DMS53 (cell line): ENCODE measurements at regions not wholly inside any gene's neighbourhood (a gene's known extent, or its start where the extent isn't known, plus 50 kb on each side); places are given as distances from the start of the nearest gene placed in this dataset.

Experiments
- DNase-seq: peaks from one replicate; lab custom pipeline; 2025; lab: John Stamatoyannopoulos, UW

GRCh38 chr4:180134091-180134866, 2108.9 kb upstream of the TENM3 start:
- DNase-seq: peak; percentile 15

DNA sequence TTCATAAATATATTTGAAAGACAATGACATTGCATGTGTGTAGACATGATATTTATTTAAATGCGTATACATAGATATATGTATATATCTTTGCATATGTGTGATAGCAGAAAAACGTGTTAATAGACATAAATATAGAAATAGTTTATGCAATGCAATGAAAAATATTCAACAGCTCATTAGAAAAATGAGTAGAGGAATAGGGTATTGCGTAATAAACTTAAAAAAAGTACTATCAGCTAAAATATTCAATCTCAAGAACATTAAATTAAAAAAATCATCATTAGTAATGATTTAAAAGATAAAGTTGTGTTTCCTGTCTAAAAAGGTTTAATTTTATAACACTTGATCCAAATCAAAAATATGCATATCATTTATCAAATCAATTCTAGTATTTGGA, 2101.5 kb upstream of the TENM3 start:
- no peak for DNase-seq

GRCh38 chr4:180148737-180149136, 2094.5 kb upstream of the TENM3 start:
- DNase-seq: no peak

DNA sequence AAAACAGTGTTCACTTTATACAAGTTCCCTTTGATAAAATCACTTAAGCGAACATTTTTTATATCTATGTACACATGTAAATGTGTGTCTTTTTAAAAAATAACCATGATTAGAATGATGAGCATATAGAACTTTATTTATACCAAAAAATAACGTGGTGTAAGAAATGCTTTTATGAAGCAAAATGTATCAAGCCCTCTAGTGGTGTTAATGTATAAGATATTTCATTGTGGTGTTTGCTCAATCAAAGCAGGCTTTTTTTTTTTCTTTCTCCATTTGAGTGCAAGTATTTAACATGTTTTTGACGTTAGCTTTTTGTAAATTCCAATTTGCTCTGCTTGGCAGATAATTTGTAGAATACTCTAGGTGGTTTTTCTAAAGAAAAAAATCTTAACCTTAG, 2092.4 kb upstream of the TENM3 start:
- DNase-seq: peak; percentile 19

- DNase-seq: no peak
Observed at GRCh38 chr4:180152831-180153230, 2090.4 kb upstream of the TENM3 start.

GRCh38 chr4:180153587-180153986, 2089.6 kb upstream of the TENM3 start:
- DNase-seq: no peak

DNA sequence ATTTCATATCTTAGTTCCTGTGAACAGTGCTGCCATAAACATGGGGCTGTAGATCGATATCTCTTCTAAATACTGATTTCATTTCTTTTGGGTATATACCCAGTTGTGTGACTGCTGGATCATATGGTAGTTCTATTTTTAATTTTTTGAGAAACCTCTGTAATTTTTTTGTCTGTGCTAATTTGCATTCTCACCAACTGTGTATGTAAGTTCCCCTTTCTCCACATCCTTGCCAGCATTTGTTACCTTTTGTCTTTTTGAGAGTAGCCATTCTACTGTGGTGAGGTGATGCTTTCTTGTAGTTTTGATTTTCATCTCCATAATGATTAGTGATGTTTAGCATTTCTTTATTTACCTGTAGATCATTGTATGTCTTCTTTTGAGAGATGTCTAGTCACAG, 2086.5 kb upstream of the TENM3 start:
- DNase-seq: no peak

DNA sequence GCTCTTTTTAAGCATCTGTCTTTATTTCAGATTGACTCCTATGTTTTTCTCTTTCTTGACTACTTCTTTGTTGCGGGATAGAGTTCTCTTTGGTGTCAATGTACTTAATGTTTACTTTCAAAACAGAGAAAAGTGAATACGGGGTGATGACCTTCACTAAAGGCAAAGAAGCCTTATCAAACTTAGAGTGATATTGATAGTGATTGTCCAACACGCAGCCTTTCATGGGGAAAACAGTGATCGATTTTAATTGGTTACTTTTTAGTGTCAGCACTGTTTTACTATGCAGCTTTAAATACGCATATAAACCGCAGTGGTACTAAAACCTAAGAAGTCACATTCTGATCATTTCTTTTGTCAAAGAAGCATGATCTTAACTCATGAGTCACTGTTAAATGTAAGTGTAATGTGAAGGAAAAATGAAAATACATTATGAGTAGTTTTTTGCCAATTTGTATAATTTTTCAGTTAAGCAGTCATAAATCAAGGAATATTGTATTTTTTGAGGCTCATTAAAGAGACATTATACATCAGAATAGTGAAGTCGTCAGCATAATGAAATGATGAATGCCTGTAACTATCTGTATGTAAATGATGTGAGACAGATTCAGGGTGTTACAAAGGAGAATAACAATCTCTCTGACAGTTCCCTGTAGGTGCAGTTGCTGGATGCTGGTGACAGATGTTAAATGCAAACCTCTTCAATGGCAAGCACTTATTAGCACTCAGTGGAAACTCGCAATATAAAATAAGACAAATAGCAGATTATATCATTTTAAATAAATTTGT, 2082.8 kb upstream of the TENM3 start:
- no peak for DNase-seq

DNA sequence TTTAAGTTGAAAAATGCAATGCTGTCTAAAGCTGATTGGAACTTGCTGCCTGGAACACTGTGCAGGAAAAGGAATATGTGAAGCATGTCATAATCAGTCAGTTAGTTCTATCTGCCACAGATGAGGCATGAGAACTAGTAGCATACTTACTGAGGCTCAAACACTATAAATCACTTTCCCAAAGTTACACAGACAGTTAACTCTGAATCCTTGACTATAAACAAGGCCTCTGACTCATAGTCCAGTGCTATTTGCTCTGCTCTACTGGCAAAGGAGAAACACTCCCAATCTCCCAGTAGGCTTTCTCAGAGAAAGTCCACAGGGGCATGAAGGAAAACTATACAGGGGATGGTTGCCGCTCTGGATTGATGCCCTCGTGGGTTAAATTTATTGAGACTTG, 2078.4 kb upstream of the TENM3 start:
- DNase-seq: no peak

DNA sequence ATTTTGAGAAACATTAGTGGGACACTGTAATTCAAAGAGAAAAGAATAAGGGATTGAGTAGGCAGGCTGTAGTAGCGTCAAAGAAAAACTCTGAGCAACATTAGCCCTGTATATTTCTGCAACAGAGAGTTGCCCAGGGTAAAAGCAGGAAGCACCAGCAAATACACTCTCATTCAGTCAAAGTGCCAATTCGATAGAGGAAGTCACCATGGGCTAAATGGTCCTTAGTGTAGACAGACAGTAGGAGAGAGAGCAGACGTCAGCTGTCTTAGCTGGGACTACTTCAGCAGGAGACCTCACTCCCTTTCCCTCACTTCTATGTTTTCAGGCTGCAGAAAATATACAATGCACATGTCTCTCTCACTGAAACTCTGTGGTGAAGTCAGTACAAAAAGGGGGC, 2073.8 kb upstream of the TENM3 start:
- no peak for DNase-seq

DNA sequence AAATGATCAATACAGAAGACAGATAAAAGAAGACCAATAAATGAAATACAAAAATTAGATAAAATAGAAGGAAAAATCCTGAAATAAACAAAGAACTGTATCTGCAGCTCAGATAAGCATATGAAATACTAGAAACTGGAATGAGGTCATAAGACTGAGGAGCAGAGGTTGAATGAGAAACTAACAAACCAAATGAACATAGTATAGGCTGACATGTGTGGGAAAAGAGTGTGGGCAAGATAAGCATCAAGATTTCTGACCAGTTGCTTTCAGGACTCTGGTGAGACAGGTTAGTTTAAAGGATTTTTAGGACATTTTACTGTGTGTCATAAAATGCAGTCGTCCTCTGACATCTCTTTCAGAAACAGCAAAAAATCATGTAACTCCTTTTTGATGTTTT, 2073.2 kb upstream of the TENM3 start:
- DNase-seq: no peak

DNA sequence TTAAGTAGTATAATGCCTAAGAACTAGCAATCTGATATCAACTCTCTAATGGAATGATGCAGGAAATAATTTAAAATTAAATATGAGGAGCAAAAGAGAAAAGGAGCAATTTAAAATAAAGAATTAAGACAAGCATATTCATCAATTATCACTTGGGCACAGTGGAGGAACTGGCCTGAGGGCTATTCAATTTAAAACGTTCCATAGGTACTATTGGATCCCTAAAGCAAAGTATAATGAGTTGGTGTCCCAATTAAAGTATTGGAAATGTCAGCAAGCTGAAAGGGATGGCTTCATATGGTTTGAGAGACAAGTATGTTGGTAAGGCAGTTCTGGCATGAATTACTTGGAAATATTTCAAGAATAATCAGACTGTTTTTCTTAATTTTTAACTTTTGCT, 2064.1 kb upstream of the TENM3 start:
- DNase-seq: no peak

DNA sequence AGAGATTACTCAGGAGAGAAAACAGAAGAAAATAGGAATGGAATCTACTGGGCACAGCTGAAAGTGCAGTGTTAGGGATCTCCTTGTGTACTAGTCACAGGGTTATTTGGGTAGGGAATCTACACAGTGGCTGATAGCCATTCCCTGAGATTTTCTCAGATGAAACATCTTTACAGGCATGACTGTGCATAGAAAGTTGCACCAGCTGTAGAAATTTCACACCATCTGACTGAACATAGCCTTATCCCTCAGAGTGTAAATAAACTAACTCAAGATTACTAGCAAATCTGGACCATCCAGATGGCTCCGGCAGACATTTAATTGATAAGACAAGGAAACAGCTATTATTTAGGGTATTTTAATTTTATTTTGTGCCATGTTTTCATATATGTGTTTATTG, 2053.5 kb upstream of the TENM3 start:
- DNase-seq: no peak

DNA sequence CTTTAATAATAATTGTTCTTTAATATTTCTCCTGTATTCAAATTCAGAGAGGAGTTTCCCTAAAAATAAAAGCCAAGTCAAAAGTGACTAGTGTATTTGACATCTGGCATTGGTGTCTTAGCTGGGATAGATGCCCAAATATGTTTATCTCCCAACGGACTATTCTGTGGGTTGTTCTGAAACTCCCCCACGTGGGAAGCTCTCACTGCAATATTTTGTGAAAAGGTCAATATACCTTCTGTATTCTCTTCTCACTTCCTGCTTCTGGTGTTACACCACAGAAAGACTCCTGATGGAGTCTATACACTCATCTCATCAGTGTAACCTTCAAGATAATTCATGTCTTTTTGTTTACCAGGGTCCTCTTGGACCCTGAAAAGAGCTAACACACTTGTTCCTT, 2052.8 kb upstream of the TENM3 start:
- DNase-seq: no peak

DNA sequence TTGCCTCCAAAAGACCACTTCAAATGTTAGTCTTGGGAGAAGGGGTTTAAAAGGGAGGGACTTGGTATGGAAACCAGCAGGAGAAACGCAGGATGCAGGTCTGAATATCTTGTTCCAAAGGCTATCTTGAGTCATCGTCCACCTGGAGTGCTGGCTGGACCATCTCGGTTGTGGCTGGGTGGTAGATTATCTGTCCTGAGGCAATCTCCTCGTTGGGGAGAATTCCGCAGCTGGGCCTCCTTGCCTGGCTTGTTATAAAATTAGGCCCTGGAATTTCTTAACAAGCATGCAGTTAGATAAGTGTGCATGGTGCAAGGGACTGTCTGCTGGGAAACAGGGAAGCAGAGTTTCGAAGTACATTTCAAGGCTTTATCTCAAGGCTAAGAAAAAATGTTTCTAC, 2045.7 kb upstream of the TENM3 start:
- no peak for DNase-seq

DNA sequence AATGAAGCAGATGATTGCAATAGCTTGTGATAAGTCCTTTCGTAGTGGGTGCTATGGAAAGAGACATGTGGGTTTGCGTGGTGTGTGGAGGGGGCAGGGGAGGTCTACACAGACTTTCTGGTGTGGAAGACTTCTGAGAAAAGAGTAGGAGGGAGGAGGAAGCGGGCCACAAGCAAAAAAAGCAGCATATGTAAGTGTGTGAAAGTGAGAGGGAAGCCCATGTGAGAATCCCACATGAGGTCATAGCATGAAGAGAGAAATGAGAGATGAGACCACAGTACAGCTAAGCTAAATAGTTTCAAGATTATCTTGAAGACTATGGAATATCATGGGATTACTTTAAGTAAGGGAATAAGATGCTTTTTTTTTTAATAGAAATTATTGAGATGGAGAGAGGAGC, 2039.9 kb upstream of the TENM3 start:
- no peak for DNase-seq

GRCh38 chr4:180205276-180205675, 2037.9 kb upstream of the TENM3 start:
- no peak for DNase-seq

DNA sequence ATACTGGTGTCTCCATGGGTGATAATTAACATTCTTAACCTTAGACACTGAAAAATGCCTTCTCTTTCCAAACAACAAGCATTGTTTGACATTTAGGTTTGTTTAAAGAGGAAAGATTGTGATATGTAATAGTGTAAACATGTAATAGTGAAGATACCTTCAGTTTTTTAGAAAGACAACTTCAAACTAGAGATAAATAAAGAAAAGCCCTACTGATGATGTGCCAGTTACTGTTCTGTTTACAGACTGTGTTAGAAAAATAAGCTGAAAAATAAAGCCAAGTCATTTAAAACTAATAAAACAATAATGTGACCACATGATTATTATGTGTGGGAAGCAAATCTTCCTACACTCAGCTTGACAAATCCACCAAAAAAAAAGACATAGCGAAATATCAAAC, 2035.3 kb upstream of the TENM3 start:
- no peak for DNase-seq

DNA sequence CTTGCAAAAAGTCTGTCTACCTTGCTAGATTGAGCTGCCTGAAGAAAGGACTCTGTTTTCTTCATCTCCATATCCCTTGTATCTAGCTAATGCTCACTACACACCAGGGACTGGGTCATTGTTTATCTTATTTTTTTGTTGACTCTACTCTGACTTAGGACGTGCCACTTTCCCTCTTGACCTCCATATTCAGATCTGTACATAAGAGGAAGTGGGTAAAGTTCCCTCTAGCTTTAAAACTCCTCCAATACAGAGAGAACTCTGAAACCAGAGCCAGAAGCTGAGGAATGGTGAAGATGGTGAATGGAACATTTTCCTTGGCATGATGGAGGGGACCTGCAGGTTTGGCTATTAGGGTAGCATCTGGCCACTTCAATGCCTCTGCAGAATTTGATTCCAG, 2026.1 kb upstream of the TENM3 start:
- no peak for DNase-seq

DNA sequence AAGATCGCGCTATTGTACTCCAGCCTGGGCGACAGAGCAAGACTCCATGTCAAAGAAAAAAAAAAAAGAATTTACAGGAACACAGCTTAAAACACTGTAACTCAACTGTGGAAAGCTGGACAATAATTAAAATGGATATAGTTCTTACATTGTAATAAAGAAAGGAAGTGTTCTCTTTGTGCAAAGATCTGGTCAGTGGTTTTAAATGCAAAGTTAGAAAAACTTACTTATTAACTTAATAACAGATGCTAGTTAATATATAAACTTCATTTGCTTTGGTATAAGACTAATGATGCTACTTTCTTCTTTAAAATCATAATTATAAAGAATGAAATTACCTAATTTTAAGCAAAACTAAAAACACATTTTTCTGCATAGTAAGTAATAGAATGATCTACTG, 2024.1 kb upstream of the TENM3 start:
- DNase-seq: no peak

DNA sequence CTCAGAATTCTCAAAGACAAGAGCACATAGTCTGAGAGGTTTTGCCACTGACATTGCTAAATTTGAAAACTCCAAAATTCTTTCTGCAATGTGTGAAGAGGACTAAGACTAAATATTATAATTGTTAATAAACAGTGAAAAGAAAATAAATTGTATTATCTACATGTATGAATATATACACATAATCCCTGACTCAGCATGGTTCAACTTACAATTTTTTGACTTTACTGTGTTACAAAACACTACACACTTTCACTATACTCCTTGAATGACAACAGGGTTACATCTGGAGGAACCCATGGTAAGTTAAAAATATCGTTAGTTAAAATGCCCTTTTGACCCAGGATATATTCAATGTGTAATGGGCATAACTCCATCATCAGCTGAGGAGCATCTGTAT, 2017.2 kb upstream of the TENM3 start:
- no peak for DNase-seq

- no peak for DNase-seq
Observed at GRCh38 chr4:180234730-180235129, 2008.5 kb upstream of the TENM3 start.

GRCh38 chr4:180240670-180241069, 2002.5 kb upstream of the TENM3 start:
- DNase-seq: no peak

GRCh38 chr4:180253419-180253818, 1989.8 kb upstream of the TENM3 start:
- no peak for DNase-seq
